ENCODE measurements at regions not wholly inside any gene's neighbourhood (a gene's known extent, or its start where the extent isn't known, plus 50 kb on each side); places are given as distances from the start of the nearest gene placed in this dataset.

- intact Hi-C loops (cut with DNase I) = no loop called here
- H3K36me3 ChIP-seq (replicated peaks in 1 of 2) = no peaks in the 10 kb centered on the region
- no peaks in the 10 kb centered on the region for H3K27me3 ChIP-seq
- 43 to 77% (median 64%) methylated on average over 2 of the region's 2 CpGs for WGBS, 4 donors
- no peak overlapping the region for H3K4me3 ChIP-seq
- TF ChIP-seq POLR2A (IDR thresholded peaks at IDR 0.05) (no peak), CTCF (IDR thresholded peaks at IDR 0.05) (no peak)
- H3K4me1 ChIP-seq (replicated peaks in 1 of 2) = no peaks in the 10 kb centered on the region
- H3K27ac ChIP-seq = no peak overlapping the region
- no peaks in the 10 kb centered on the region for H3K9me3 ChIP-seq (replicated peaks in 1 of 3)
- peak in 1 of 7 donors; percentile 11 for DNase-seq
These were observed 277.3 kb upstream of the HAND2 start for GRCh38 chr4:173807347-173807746.

- Histone ChIP-seq H3K4me3 (no peak overlapping the region), H3K9me3 (replicated peaks in 1 of 3) (no peaks in the 10 kb centered on the region), H3K4me1 (replicated peaks in 1 of 2) (no peaks in the 10 kb centered on the region), H3K27ac (no peak overlapping the region), H3K36me3 (replicated peaks in 1 of 2) (no peaks in the 10 kb centered on the region), H3K27me3 (no peaks in the 10 kb centered on the region)
- WGBS, 4 donors = 75 to 89% (median 84%) methylated on average over 1 of the region's 1 CpG
- DNase-seq = no peak
- intact Hi-C loops (cut with DNase I) = no loop called here
- TF ChIP-seq CTCF (IDR thresholded peaks at IDR 0.05) (no peak), POLR2A (IDR thresholded peaks at IDR 0.05) (no peak)
These were observed 275.9 kb upstream of the HAND2 start for GRCh38 chr4:173805884-173806283.

- DNase-seq = no peak
- TF ChIP-seq CTCF (IDR thresholded peaks at IDR 0.05) (no peak), POLR2A (IDR thresholded peaks at IDR 0.05) (no peak)
- intact Hi-C loops (cut with DNase I) = no loop called here
These were observed 272.6 kb upstream of the HAND2 start for GRCh38 chr4:173802662-173803022.

GRCh38 chr4:173801876-173802661 lies 272.0 kb upstream of the HAND2 start:
- no peak overlapping the region for H3K27ac ChIP-seq
- intact Hi-C loops (cut with DNase I) = no loop called here
- no peak for DNase-seq

More at GRCh38 chr4:173802662-173803022, 272.6 kb upstream of the HAND2 start:
- no peaks in the 10 kb centered on the region for H3K27me3 ChIP-seq
- H3K4me1 ChIP-seq (replicated peaks in 1 of 2) = no peaks in the 10 kb centered on the region
- H3K4me3 ChIP-seq = no peak overlapping the region
- H3K9me3 ChIP-seq (replicated peaks in 1 of 3) = no peaks in the 10 kb centered on the region
- H3K36me3 ChIP-seq (replicated peaks in 1 of 2) = no peaks in the 10 kb centered on the region
- no peak overlapping the region for H3K27ac ChIP-seq

More at GRCh38 chr4:173801876-173802661, 272.0 kb upstream of the HAND2 start:
- H3K27me3 ChIP-seq = no peaks in the 10 kb centered on the region
- no peaks in the 10 kb centered on the region for H3K36me3 ChIP-seq (replicated peaks in 1 of 2)
- H3K9me3 ChIP-seq (replicated peaks in 1 of 3) = no peaks in the 10 kb centered on the region
- no peak overlapping the region for H3K4me3 ChIP-seq
- no peaks in the 10 kb centered on the region for H3K4me1 ChIP-seq (replicated peaks in 1 of 2)
- TF ChIP-seq CTCF (IDR thresholded peaks at IDR 0.05) (no peak), POLR2A (IDR thresholded peaks at IDR 0.05) (no peak)
- 43 to 52% (median 46%) methylated on average over 3 of the region's 3 CpGs for WGBS, 4 donors
